Erythroblast (primary cell): ENCODE measurements at regions not wholly inside any gene's neighbourhood (a gene's known extent, or its start where the extent isn't known, plus 50 kb on each side); places are given as distances from the start of the nearest gene placed in this dataset.
"Not testable (repeated sequence)": the region's sequence is repeated elsewhere in the genome, so short reads cannot be mapped to it uniquely, and the experiment has no call there.

ENCODE experiments used
- DNase-seq, 2 experiments: peaks; one replicate each; lab custom pipeline; 2025; lab: John Stamatoyannopoulos, UW
- GATA1 ChIP-seq: IDR thresholded peaks from 2 replicates; pipeline ENCODE4 v1.6.1; 2011; ENCODE audit warnings: low read depth, mild to moderate bottlenecking, control low read depth, low read length, moderate library complexity
- POLR2A ChIP-seq: IDR thresholded peaks from 2 replicates; pipeline ENCODE4 v1.6.1; 2011; ENCODE audit warnings: mild to moderate bottlenecking, low read length

DNA sequence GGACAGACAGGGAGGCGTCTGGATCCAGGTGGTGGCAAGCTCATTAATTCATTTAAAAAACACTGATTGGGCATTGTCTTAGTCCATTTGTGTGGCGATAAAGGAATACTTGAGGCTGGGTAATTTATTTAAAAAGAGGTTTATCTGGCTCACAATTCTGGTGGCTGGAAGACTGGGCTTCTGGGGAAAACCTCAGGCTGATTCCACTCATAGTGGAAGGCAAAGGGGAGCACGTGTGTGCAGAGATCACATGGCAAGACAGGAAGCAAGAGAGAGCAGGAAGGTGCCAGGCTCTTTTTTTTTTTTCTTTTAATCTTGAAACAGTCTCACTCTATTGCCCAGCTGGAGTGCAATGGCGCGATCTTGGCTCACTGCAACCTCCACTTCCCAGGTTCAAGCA, 100.2 kb upstream of the METTL14 start:
- TF ChIP-seq POLR2A (no peak), GATA1 (no peak)
- DNase-seq: no peak

DNA sequence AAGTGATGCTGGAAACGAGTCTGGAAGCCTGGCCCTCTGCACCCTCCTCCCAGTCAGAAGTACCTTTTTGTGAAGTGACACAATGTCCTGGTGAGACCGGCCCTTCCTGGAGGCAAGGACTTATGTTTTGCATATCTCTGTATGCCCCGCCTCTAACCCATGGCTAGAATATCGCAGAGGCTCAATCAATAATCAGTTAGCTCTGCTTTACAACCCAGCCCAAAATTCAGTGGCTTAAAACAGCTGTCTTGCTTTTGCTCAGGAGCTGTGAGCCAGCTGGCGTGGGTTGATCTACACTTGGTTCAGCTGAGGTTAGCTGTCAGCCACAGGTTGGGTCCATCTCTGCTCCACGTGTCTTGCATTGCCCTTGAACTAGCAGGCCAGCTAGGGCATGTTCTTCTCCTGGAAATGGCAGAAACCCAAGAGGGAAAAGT, 98.8 kb upstream of the METTL14 start:
- no peak for TF ChIP-seq GATA1
- TF ChIP-seq POLR2A: no peak
- no peak for DNase-seq

- no peak for TF ChIP-seq GATA1
- no peak for DNase-seq
Measured at GRCh38 chr4:118587116-118587831, 97.9 kb upstream of the METTL14 start.

GRCh38 chr4:118587946-118588345, 97.2 kb upstream of the METTL14 start:
- DNase-seq: no peak
- TF ChIP-seq GATA1 (no peak), POLR2A (no peak)

DNA sequence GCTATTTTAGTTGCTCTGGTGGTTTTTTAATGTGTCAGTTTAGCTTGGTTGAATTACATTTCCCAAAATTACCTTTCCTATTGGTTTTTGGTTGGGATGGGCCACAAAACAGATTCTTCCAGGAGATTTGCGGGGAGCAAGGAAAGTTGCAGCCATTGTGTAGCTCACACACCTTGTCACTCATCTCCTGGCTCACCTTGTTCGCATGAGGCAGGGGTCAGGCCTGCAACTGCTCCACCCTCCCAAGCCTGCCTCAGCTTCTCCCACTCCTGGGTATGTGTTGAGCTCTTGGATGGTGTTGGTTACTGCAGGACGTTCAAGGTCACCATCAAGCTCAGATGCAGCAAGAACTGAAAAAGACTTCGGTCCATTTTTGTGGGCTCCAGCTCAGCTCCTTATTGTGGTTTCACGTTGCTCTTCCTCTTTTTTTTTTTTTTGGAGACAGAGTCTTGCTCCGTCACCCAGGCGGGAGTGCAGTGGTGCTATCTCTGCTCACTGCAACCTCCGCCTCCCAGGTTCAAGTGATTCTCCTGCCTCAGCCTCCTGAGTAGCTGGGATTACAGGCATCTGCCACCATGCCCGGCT, 95.6 kb upstream of the METTL14 start:
- no peak for DNase-seq
- TF ChIP-seq POLR2A (no peak), GATA1 (no peak)

DNA sequence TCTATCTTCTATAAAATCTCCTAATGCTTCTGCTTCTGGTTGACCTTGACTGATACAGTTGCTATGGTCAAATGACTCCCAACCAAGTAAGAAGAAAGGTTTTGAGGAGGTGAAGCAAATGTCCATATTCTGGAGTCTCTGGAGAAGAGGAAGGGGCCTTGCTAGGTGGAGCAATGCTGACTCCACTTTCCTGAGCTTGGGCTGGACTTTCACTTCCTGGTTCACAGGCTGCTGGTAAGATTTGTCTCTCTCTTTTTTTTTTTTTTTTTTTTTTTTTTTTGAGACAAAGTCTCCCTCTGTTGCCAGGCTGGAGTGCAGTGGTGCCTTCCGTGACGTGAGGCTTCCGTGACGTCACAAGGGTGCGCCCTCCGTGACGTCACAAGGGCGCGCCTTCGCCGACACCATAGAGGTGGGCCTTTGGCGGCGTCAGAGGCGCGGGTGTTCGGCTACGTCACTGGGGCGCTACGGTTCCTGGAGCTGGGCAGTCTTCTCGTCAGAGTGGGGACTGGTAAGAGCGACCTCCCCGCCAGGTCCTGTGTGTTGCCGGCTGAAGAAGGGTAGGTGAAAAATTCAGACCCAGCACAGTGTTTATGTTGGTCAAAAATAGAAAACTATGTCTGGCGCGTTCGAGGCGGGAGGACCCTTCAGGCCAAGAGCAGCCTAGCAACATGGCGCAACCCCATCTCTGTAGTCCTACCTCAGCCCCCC, 93.7 kb upstream of the METTL14 start:
- TF ChIP-seq POLR2A: peak; percentile 78
- peak; percentile 96 for DNase-seq

DNA sequence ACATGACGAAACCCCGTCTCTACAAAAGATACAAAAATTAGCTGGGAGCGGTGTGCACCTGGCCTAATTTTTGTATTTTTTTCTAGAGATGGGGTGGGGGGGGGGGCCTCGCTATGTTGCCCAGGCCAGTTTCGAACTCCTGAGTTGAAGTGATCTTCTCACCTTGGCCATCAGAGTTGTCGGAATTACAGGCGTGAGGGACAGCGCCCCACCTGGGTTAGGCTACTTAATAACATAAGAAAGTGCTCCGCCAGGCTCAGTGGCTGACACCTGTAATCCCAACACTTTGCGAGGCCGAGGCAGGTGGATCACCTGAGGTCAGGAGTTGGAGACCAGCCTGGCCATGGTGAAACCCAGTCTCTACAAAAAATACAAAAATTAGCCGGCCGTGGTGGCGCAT, 92.9 kb upstream of the METTL14 start:
- not testable (repeated sequence) for DNase-seq

- DNase-seq: not testable (repeated sequence)
Measured at GRCh38 chr4:118595883-118596282, 89.3 kb upstream of the METTL14 start.

GRCh38 chr4:118625097-118625496, 60.1 kb upstream of the METTL14 start:
- DNase-seq: not testable (repeated sequence)

GRCh38 chr4:118629697-118630096, 55.5 kb upstream of the METTL14 start:
- DNase-seq: peak; percentile 17 to 55

GRCh38 chr4:118630897-118631296, 54.3 kb upstream of the METTL14 start:
- not testable (repeated sequence) for DNase-seq

GRCh38 chr4:118631321-118632050, 53.7 kb upstream of the METTL14 start:
- DNase-seq: not testable (repeated sequence)

DNA sequence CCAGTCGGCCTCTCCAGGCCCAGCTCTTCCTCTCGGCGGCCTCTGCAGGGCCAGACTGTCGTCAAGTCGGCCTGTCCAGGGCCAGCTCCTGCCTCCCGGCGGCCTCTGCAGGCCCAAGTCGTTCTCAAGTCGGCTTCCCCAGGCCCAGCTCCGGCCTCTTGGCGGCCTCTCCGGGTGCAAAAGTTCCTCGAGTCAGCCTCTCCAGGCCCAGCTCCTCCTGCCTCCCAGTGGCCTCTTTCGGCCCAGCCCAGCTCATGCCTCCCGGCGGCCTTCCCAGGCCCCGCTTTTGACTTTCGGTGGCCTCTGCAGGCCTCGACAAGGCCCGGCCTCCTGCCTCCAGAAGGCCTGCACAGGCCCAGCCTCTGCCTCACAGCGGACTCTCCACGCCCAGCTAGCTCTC, 51.7 kb upstream of the METTL14 start:
- not testable (repeated sequence) for DNase-seq

DNA sequence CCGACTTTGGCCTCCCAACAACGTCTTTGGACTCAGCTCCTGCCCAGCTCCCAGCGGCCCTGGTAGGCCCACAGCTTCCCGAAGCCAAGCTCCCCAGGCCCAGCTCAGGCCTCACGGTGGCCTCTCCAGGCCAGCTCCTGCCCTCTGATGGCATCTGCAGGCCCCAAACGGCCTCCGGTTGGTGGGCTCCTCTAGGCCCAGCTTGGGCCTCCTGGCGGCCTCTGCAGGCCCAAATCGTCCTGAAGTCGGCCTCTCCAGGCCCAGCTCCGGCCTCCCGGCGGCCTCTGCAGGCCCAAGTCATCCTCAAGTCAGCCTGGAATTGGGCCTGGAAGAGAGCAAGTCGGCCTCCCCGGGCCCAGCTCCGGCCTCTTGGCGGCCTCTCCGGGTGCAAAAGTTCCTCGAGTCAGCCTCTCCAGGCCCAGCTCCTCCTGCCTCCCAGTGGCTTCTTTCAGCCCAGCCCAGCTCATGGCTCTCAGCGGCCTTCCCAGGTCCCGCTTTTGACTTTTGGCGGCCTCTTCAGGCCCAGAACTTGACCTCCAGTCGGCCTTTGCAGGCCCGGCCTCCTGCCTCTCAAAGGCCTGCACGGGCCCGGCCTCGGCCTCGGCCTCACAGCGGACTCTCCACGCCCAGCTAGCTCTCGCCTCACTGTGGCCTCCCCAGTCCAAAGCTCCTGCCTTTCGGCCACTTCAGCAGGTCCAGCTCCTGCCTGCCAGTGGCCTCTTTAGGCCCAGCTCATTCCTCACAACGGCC, 50.9 kb upstream of the METTL14 start:
- DNase-seq: not testable (repeated sequence)
